AG09309 (cell line): ENCODE measurements at regions not wholly inside any gene's neighbourhood (a gene's known extent, or its start where the extent isn't known, plus 50 kb on each side); places are given as distances from the start of the nearest gene placed in this dataset.

Experiments
- DNase-seq: peaks from one replicate; pipeline ENCODE4 v3.0.0-alpha.2; 2010; ENCODE audit warnings: low read depth
- H3K4me3 ChIP-seq: 2 replicates; pipeline ENCODE4 v1.5.1; 2011; ENCODE audit warnings: mild to moderate bottlenecking, low read depth, low read length, moderate library complexity; ENCODE audit not compliant: control insufficient read depth
- CTCF ChIP-seq: IDR thresholded peaks from 2 replicates; pipeline ENCODE4 v1.5.1; 2011; ENCODE audit warnings: mild to moderate bottlenecking, low read depth, low read length, inconsistent platforms; ENCODE audit not compliant: insufficient read depth, control insufficient read depth; ENCODE audit errors: missing control alignments

GRCh38 chrX:113429011-113429410 is 588.4 kb upstream of the AMOT start:
- no peak overlapping the region for H3K4me3 ChIP-seq
- no peak for TF ChIP-seq CTCF
- no peak for DNase-seq

GRCh38 chrX:113422323-113422722 is 581.7 kb upstream of the AMOT start:
- no peak for DNase-seq
- no peak overlapping the region for H3K4me3 ChIP-seq
- TF ChIP-seq CTCF: no peak

- DNase-seq: no peak
- no peak for TF ChIP-seq CTCF
- no peak overlapping the region for H3K4me3 ChIP-seq
These were observed 580.8 kb upstream of the AMOT start for GRCh38 chrX:113421432-113421831.

- no peak for DNase-seq
- H3K4me3 ChIP-seq: no peak overlapping the region
- no peak for TF ChIP-seq CTCF
These were observed 571.5 kb upstream of the AMOT start for GRCh38 chrX:113412106-113412505.

- no peak for TF ChIP-seq CTCF
- no peak for DNase-seq
- no peak overlapping the region for H3K4me3 ChIP-seq
These were observed 568.2 kb upstream of the AMOT start for GRCh38 chrX:113408843-113409242.

GRCh38 chrX:113400193-113400704 is 559.6 kb upstream of the AMOT start:
- H3K4me3 ChIP-seq: no peak overlapping the region
- no peak for TF ChIP-seq CTCF
- no peak for DNase-seq
